Neural progenitor cell (in vitro differentiated cells): ENCODE measurements at regions not wholly inside any gene's neighbourhood (a gene's known extent, or its start where the extent isn't known, plus 50 kb on each side); places are given as distances from the start of the nearest gene placed in this dataset.

Source experiments
- CTCF ChIP-seq: fragments of 200-600 bp; sonication (generic); IDR thresholded peaks from 2 replicates; pipeline ENCODE4 v1.5.1; 2017; ENCODE audit warnings: antibody characterized with exemption, mild to moderate bottlenecking
- EZH2 ChIP-seq: fragments of 200-600 bp; sonication (generic); IDR thresholded peaks from 2 replicates; pipeline ENCODE4 v1.6.1; 2017; ENCODE audit warnings: antibody characterized with exemption, mild to moderate bottlenecking, moderate library complexity

GRCh38 chr7:118602090-118602489 lies 377.6 kb downstream of the ANKRD7 start:
- TF ChIP-seq CTCF, result no peak
- TF ChIP-seq EZH2, result no peak
